Thyroid gland (tissue), 4 donors: ENCODE measurements at regions not wholly inside any gene's neighbourhood (a gene's known extent, or its start where the extent isn't known, plus 50 kb on each side); places are given as distances from the start of the nearest gene placed in this dataset.

Experiments
- POLR2A ChIP-seq, 2 donors: fragments of 450-650 bp; IDR thresholded peaks; one replicate each; pipeline ENCODE4 v1.6.1; 2017; ENCODE audit warnings: antibody characterized with exemption in 2 of 2, mild to moderate bottlenecking in 2 of 2, moderate library complexity in 1 of 2
- TF ChIP-seq, protein P1 (sequence below), 6 experiments: fragments of 200-600 bp in 3 of 6; fragments of 450-650 bp in 3 of 6; sonication (generic) in 3 of 6; IDR thresholded peaks; one replicate each; pipeline ENCODE4 v1.5.1; 2016 to 2019; ENCODE audit warnings: antibody characterized with exemption in 6 of 6, mild to moderate bottlenecking in 2 of 6, inconsistent platforms in 1 of 6, moderate library complexity in 1 of 6

DNA sequence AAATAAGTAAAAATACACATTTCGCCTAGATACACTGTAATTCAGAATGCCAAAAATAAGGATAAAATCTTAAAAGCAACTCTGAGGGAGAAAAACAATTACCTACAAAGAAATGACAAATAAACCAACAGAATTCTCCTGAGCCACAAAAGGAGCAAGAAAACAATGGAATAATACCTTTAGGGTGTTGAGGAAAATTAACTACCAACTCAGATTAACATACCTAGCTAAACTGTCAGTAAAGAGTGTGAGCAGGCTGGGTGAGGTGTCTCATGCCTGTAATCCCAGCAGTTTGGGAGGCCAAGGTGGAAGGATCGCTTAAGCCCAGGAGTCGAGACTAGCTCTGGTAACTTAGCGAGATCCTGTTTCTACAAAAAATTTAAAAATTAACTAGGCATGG is 81.5 kb downstream of the C9orf50 start:
- TF ChIP-seq POLR2A (IDR thresholded peaks at IDR 0.05), result no peak
- TF ChIP-seq, protein P1, sequence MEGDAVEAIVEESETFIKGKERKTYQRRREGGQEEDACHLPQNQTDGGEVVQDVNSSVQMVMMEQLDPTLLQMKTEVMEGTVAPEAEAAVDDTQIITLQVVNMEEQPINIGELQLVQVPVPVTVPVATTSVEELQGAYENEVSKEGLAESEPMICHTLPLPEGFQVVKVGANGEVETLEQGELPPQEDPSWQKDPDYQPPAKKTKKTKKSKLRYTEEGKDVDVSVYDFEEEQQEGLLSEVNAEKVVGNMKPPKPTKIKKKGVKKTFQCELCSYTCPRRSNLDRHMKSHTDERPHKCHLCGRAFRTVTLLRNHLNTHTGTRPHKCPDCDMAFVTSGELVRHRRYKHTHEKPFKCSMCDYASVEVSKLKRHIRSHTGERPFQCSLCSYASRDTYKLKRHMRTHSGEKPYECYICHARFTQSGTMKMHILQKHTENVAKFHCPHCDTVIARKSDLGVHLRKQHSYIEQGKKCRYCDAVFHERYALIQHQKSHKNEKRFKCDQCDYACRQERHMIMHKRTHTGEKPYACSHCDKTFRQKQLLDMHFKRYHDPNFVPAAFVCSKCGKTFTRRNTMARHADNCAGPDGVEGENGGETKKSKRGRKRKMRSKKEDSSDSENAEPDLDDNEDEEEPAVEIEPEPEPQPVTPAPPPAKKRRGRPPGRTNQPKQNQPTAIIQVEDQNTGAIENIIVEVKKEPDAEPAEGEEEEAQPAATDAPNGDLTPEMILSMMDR (IDR thresholded peaks at IDR 0.05), result no peak
